ENCODE measurements at regions not wholly inside any gene's neighbourhood (a gene's known extent, or its start where the extent isn't known, plus 50 kb on each side); places are given as distances from the start of the nearest gene placed in this dataset.

GRCh38 chr14:83556065-83556464 is 1973.9 kb upstream of the FLRT2 start:
- TF ChIP-seq POLR2AphosphoS5 (IDR thresholded peaks at IDR 0.05; ENCODE audit: low read depth, low read length) (no peak), SIN3A (IDR thresholded peaks at IDR 0.05; ENCODE audit: borderline replicate concordance, insufficient read depth, low read length) (no peak), REST (IDR thresholded peaks at IDR 0.05; ENCODE audit: insufficient read depth in 1 of 2, low read depth in 2 of 2, low read length in 2 of 2) (no peak)
